Muscle of arm (tissue), 1 donor: ENCODE measurements at regions not wholly inside any gene's neighbourhood (a gene's known extent, or its start where the extent isn't known, plus 50 kb on each side); places are given as distances from the start of the nearest gene placed in this dataset.
"Not testable (repeated sequence)": the region's sequence is repeated elsewhere in the genome, so short reads cannot be mapped to it uniquely, and the experiment has no call there.

Source experiments
- DNase-seq: peaks from one replicate; pipeline ENCODE4 v3.0.0-alpha.2; 2013

- not testable (repeated sequence) for DNase-seq
Measured at GRCh38 chr4:130772966-130773365, 1677.0 kb downstream of the C4orf33 start.

GRCh38 chr4:130808492-130808891 lies 1712.5 kb downstream of the C4orf33 start:
- DNase-seq: peak; percentile 6

- no peak for DNase-seq
Measured at GRCh38 chr4:130812117-130812765, 1716.3 kb downstream of the C4orf33 start.

GRCh38 chr4:130814896-130815295 lies 1718.9 kb downstream of the C4orf33 start:
- DNase-seq: no peak

GRCh38 chr4:130820448-130820847 lies 1724.5 kb downstream of the C4orf33 start:
- DNase-seq: no peak

GRCh38 chr4:130825284-130825683 lies 1729.3 kb downstream of the C4orf33 start:
- DNase-seq: peak; percentile 3

GRCh38 chr4:130850019-130850524 lies 1754.1 kb downstream of the C4orf33 start:
- DNase-seq: peak; percentile 2

GRCh38 chr4:130851107-130851506 lies 1755.2 kb downstream of the C4orf33 start:
- no peak for DNase-seq

- no peak for DNase-seq
Measured at GRCh38 chr4:130851932-130852331, 1756.0 kb downstream of the C4orf33 start.

GRCh38 chr4:130855533-130855932 lies 1759.6 kb downstream of the C4orf33 start:
- DNase-seq: no peak

GRCh38 chr4:130859991-130860390 lies 1764.0 kb downstream of the C4orf33 start:
- no peak for DNase-seq

- no peak for DNase-seq
Measured at GRCh38 chr4:130896920-130897319, 1801.0 kb downstream of the C4orf33 start.

- DNase-seq: no peak
Measured at GRCh38 chr4:130901321-130901720, 1805.4 kb downstream of the C4orf33 start.

GRCh38 chr4:130922955-130923354 lies 1827.0 kb downstream of the C4orf33 start:
- no peak for DNase-seq

GRCh38 chr4:130955520-130955919 lies 1859.6 kb downstream of the C4orf33 start:
- no peak for DNase-seq

- DNase-seq: no peak
Measured at GRCh38 chr4:130985371-130985770, 1889.4 kb downstream of the C4orf33 start.

- DNase-seq: no peak
Measured at GRCh38 chr4:130995988-130996387, 1900.0 kb downstream of the C4orf33 start.

- DNase-seq: no peak
Measured at GRCh38 chr4:131001371-131001770, 1905.4 kb downstream of the C4orf33 start.

- no peak for DNase-seq
Measured at GRCh38 chr4:131002132-131002531, 1906.2 kb downstream of the C4orf33 start.

GRCh38 chr4:131006388-131006787 lies 1910.4 kb downstream of the C4orf33 start:
- DNase-seq: no peak

GRCh38 chr4:131011961-131012360 lies 1916.0 kb downstream of the C4orf33 start:
- not testable (repeated sequence) for DNase-seq

GRCh38 chr4:131013226-131013625 lies 1917.3 kb downstream of the C4orf33 start:
- DNase-seq: no peak

- no peak for DNase-seq
Measured at GRCh38 chr4:131026771-131027170, 1930.8 kb downstream of the C4orf33 start.

- no peak for DNase-seq
Measured at GRCh38 chr4:131044368-131044767, 1948.4 kb downstream of the C4orf33 start.
